NOMO-1 (cell line): ENCODE measurements at regions not wholly inside any gene's neighbourhood (a gene's known extent, or its start where the extent isn't known, plus 50 kb on each side); places are given as distances from the start of the nearest gene placed in this dataset.
"Not testable (repeated sequence)": the region's sequence is repeated elsewhere in the genome, so short reads cannot be mapped to it uniquely, and the experiment has no call there.

Experiments
- DNase-seq, 2 experiments: peaks; one replicate each; lab custom pipeline; 2025; ENCODE audit not compliant: unreplicated experiment in 2 of 2; lab: John Stamatoyannopoulos, UW

DNA sequence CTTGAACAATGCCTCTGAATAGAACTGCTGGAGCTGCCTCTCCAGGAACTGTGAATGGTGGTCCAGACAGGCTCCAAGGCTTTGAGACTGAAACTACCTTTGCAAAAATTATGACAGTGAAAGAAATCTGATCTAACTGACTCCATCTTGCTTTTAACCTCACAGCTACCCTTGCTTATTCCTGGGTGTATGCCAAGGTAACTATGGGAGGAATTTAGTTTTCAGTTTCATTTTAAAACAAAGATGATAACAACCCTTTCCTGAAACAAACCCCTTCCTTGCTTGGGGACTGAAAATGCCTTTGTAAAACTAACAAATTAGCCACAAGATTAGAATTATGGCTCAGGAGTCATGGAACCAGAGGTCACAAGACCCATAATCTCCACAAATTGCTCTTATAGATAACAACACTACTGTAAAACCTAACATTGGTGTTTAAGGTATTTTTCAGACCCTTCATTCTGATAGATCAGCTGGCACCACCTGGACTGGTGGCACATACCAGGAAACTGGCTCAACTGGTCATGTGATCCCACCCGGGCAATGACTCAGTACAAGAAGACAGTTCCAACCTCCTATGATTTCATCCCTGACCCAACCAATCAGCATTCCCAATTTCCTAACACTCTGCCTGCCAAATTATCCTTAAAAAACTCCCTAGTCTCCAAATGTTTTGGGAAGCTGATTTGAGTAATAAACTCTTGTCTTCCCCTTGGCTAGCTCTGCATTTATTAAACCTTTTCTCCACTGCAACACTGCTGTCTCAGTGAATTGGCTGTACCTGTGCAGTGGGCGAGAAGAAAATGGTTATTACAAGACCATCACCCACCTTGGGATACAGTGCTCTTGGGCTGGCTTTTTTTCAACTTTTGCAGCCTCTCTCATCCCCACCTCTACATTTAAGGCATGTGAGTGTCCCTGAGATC, 608.1 kb downstream of the TYW1 start:
- no peak for DNase-seq

- no peak for DNase-seq
These were observed 612.2 kb downstream of the TYW1 start for GRCh38 chr7:67608806-67609205.

GRCh38 chr7:67610897-67611296, 614.3 kb downstream of the TYW1 start:
- no peak for DNase-seq

GRCh38 chr7:67614843-67615242, 618.2 kb downstream of the TYW1 start:
- DNase-seq, result no peak

DNA sequence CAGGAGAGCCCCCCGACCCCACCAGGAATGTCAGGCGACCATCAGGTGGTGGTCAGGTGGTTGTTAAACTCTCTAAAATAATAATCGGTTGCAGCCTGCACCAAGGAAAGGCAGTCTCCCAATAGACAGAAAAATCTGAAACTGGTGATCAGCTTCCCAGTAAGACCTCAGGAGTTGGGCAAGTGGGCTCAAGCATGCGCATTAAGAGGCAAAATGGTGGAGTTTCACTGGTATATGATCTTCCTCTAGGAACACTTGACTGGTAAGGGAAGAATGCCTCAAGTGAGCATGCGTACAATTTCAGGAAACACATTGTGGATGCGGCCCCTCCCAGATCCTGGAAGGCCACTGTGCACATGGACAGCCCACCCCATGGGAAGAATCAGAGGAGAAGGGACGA, 619.9 kb downstream of the TYW1 start:
- DNase-seq, result no peak

GRCh38 chr7:67618556-67619162, 622.0 kb downstream of the TYW1 start:
- DNase-seq, result no peak

- no peak for DNase-seq
These were observed 622.5 kb downstream of the TYW1 start for GRCh38 chr7:67619175-67619574.

- no peak for DNase-seq
These were observed 623.7 kb downstream of the TYW1 start for GRCh38 chr7:67620216-67620933.

DNA sequence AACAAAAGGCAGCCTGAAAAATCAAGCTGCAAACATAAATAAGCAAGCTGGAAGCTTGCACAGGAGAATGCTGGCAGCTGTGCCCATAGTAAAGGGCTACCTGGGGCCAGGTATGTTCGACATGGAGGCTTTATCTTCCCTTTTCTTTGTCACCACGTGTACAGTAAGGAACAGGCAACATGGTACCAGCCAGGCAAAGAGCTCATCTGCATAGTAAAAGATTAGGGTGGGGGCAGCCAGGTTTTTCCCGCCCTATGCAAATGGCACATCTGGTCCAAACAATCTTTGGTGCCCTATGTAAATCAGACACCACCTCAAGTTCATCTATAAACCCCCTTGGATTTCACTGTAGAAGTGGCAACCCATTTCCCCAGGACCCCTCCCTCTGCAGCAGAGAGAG, 625.1 kb downstream of the TYW1 start:
- DNase-seq, result no peak

DNA sequence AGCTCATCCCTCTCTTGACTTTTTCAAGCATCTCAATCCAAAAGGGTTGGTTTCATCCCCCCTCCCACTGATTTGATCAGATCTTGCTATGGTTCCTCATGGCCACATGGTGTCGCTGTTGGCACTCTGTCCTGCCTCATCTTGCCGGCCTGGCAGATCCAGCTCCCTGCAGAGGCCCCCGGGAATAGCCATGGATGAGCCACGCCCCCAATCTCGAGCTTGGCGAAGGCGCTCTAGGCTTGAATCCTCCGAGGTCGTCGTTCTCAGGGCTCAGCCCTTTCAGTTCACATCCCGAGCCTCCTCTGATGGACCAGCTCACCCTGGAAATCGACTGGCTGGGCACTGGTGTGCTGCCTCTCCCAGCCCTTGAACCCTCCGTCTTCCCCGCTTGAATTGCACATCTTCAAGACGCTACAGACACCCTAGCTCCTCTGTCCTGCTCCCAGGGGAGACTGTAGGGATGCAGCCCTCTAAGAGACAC, 628.7 kb downstream of the TYW1 start:
- DNase-seq, result peak in 1 of 2 experiments; percentile 9

DNA sequence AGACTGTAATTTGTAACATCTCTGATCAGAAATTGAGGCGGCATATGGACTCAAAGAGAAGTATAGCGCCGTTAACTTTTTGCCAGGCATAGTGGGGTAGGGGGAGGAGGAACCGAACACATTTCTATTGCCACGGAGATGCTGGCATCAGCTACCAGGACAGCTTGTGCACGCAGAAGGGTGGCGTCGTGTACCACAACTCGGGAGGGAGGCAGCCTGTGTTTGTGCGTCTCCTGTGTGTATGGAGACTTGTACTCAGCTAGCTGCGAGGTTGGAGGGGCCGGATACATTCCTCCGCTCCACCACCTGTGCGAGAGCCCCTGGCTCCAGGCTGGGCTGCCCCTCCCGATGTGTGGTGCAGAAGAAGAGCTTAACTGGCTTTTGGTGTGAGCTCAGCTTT, 634.8 kb downstream of the TYW1 start:
- DNase-seq, result no peak

GRCh38 chr7:67635271-67635670, 638.6 kb downstream of the TYW1 start:
- DNase-seq, result no peak

GRCh38 chr7:67636348-67637022, 639.9 kb downstream of the TYW1 start:
- no peak for DNase-seq

GRCh38 chr7:67637023-67637358, 640.4 kb downstream of the TYW1 start:
- DNase-seq, result no peak

DNA sequence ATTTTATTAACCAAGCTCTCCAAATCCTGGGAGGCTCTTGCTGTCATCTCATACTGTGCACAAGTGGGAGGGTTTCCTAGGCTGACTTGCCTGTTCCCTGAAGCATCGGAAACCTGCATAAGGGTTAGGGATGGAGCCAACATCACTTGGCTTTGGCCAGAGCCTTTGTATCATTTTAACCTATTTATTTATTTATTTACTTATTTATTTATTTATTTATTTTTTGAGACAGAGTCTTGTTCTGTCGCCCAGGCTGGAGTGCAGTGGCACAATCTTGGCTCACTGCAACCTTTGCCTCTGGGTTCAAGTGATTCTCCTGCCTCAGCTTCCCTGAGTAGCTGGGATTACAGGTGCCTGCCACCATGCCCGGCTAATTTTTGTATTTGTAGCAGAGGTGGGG, 645.9 kb downstream of the TYW1 start:
- DNase-seq, result not testable (repeated sequence)

GRCh38 chr7:67644151-67644550, 647.5 kb downstream of the TYW1 start:
- no peak for DNase-seq

DNA sequence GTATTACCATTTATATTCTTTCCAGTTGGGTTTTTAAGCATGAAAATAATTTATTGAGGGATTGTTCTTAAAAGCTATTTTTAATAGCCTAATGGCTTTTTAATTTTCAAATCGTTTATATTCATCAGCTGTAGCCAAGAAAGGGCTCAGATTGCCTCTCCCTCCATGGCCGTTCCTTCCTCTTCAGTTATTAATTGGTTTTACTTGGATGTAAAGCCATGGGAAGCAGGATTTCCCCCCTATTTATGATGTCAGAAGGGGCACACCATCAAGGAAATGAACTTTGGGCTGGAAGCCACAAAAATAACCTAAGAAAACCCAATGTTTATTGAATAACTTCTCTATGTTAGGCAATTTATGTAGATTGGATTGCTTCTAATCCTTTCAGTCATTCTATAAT, 656.3 kb downstream of the TYW1 start:
- DNase-seq, result no peak

DNA sequence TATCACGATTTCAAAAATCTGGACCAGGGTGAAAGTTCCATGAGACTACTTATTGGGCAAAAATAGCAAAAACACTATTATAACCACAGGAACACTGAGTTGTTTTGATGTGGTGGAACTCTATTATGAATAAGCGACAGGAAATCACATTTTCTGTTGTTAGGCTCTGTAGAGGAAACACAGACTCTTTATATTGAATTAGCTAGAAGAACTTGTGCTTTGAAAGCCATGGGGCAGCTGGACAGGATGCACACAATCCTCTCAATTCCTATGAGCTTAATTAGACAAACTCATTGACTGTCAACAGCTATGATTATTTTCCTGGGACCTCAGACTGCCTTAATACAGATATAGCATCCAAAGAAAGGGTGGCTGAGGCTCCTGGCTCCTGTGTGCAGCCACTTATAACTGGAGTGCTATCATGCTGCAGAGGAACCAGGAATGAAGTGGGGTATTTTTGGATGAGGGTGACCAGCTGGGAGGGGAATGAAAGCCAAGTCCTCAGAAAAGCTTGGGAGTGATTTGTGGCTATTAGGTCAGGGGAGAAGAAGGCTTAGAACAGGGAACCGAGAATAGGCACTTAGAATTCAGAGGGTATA, 657.3 kb downstream of the TYW1 start:
- DNase-seq, result no peak

GRCh38 chr7:67654642-67655041, 658.0 kb downstream of the TYW1 start:
- no peak for DNase-seq

GRCh38 chr7:67655168-67655567, 658.5 kb downstream of the TYW1 start:
- DNase-seq, result no peak

DNA sequence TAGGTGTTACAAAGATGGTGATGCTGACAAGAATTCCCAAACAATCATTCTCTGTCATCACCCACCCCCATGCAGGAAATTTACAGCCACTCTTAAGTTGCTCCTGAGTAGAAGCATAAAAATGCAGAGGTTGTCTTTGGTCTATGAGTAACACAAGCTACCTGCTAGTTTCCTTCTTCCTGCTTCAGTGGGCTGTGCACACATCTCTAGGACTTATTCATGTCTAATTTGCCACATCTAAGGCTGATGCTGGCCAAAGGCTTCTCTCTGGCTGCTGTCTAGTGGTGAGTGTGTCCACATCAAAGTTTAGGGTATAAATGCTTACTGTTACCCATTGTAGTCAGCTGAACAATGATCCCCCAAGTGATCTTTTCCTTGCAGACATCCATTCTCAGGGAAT, 662.5 kb downstream of the TYW1 start:
- DNase-seq, result no peak
